HG03103 (cell line): ENCODE measurements at regions not wholly inside any gene's neighbourhood (a gene's known extent, or its start where the extent isn't known, plus 50 kb on each side); places are given as distances from the start of the nearest gene placed in this dataset.

Source experiments
- ATAC-seq: cut with Tn5 transposase; IDR thresholded peaks from one replicate; pipeline ENCODE4 v1.9.1; 2021; ENCODE audit warnings: low read depth; ENCODE audit not compliant: unreplicated experiment

DNA sequence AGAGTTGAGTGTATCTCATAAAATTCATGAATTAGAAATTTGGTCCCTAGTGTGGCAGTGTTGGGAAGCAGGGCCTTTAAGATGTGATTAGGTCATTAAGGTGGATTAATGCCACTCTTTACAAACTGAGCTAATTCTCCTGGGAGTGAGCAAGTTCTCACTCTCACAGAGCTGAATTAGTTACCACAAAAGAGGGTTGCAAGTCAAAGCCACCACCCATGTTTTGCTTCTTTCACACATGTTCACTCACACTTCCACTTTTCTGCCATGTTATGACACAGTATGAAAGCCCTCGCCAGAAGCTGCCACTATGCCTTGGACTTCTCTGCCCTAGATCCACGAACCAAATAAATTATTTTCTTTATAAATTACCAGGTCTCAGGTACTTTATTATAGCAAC is 332.1 kb downstream of the ARAP2 start:
- ATAC-seq = peak; percentile 74

DNA sequence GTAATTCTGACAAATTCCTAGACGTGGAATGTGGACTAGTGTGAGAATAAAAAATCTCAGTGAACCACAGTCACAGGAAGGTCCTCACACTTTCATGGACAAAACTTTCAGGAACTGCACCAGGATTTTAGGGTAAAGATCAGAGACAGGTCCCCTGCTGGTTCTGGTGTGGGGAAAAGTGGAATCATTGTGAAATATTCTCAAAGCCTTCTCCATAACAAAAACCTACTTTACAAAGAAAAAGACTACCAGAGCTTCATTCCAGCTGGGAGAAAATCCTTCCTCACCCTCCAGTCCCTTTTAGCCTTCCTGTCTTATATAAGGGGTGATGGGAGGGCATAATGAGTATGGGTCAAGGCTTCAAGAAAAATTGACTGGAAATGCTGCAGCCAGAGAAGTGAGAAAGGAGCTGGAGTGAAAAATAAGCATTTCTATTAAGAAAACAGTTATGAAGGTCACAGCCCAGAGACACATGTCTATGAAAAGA is 325.8 kb downstream of the ARAP2 start:
- no peak for ATAC-seq

DNA sequence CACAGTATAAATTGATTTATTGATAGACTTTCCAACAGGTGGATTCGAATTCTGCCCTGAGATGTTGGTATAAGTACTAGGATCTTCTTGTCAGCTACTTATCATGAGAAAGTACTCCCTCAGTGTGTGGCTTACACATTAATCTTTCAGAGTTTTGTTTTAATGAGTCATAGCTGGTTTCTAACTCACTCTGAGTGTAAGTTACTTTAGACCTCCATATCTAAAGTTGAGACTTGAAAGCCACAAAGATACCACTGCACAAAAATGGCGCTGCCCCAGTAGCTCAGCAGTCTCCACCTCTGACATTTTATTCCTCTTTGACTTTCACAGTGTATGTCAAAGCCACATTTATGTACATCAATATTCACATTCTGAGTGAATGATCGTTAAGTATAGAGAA is 318.5 kb downstream of the ARAP2 start:
- ATAC-seq = no peak

DNA sequence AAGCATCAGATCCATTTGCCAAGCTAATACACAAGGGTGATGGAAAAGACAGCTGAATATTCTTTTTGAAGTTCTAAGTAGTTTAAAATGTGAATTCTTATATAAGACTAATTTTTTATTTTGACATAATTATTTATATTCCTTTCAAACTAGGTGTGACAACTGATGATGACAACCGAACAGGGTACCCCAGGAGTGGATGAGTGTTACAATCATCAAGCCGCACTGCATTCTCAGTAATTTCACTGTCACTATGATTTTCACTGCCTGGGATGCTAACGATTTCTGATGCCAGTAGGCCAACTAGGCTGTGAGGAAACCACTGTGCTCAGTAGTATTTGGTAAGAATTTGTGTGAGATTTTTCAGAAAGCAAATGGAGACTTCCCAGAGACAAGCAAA is 317.5 kb downstream of the ARAP2 start:
- no peak for ATAC-seq

DNA sequence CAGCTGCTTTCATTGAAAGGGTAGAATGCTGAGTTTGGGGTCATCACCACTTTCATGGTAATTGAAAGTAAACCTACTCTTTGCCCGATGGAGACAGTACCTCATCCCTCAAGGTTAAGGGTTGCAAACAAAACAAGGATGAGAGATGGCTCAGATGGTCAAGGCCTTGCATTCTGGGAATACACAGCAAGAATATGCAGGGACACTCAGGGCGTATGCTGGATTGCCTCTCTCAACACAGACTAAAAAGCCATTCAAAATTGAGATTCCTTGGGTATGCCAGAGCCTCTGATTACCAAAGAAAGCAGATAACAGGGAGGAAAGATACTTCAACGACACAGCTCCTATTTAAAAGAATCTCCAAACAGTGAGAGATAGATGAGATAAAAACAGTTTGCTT is 310.4 kb downstream of the ARAP2 start:
- no peak for ATAC-seq

DNA sequence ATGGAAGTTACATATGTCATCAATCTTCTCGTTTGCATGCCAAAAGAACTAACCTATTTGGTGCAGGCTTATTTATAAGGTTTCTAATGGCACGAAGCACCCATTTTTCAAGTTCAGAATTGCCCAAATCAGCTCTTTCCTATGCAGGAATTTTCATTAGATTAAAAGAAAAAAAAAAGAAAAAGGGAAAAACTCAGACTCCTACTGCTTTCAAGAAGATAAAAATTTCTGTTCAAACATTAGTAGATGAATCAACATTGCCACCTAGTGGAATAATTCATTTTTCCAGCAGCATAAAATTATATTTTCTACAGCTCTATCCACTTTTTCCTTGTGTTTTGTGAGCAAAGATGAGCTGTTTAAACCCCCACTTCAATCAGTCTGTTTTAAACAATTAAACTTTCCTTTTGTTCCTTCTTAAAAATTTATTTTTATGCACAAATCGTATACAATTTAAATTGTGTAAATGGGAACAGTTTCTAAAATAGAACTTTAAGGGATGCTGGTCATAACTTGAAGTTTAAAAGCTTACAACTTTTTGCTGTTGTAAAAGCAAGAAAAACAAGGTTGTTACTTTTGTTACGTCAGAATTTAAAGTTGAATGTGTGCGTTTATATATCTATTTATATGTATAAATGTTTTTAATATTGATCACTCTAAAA is 309.9 kb downstream of the ARAP2 start:
- no peak for ATAC-seq

DNA sequence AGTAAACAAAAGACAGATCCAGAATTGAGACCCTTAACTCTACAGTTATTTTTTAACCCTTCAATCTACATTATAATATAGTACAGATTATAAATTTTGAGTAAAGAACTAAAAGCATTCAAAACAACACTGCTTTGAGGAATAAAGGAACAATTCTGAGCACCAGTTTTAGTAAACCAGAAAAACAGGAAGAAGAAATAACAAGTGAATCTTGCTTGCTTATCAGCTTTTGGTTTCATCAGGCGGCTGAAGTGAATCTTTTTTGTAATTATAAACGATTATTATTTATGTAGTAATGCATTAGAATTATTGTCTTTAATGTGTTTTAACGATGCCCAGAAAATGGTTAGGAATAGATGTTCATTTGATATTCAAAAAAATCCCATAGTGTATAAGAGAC is 305.4 kb downstream of the ARAP2 start:
- ATAC-seq = no peak

DNA sequence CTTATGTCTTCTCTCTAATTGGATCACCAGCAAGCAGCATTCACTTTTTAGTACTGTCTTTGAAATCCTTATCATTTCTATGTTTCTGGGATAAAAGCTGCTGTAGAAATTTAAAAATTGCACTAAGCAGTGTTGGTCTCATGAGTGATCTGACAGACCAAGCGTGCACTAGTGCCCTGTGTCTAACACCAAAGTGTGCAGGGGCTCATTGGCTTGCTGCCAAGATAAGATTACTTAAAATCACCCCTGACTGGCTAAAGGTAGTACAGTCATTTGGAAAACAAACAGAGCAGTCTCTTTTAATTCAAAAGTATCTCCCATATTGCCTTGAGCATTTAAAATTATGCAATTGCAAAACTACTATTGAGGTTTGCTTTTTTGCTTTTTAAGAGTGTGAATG is 304.6 kb downstream of the ARAP2 start:
- no peak for ATAC-seq

DNA sequence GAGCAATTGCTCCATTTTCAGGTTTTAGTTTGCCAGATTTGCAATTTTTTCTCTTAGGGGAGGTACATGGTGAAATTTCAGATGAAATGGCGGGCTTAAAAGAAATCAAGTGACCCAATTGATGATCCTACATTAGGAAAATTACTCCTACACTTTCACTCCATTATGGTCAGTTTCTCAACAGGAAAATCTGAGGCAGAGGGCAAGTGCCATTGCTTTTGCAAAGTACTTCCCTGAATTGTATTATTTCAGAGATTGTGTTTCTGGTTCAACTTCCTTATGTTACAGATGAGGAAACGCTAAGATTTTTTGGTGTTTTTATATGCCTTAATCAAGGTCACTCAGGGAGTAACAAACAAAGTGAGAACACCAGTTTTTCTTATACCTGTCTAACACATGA is 302.2 kb downstream of the ARAP2 start:
- ATAC-seq = no peak

DNA sequence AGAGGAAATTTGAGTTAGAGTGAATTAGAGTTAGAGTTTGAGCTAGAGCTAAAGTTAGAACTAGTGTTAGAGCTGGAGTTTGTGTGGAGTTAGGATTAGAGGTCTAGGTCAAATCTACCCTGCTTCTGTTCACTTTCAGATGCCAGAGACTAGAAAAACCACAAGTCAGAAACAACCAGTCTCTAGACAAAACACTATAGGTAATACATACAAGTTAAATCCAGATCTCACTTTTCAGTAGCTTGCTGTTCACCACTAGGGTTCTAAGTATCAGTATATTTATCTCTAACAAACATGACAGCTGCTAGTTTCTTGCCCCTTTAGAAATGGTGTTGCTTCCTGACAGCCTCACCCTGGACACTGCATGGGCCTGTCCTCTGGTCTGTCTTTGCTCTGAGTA is 300.7 kb downstream of the ARAP2 start:
- ATAC-seq = no peak

DNA sequence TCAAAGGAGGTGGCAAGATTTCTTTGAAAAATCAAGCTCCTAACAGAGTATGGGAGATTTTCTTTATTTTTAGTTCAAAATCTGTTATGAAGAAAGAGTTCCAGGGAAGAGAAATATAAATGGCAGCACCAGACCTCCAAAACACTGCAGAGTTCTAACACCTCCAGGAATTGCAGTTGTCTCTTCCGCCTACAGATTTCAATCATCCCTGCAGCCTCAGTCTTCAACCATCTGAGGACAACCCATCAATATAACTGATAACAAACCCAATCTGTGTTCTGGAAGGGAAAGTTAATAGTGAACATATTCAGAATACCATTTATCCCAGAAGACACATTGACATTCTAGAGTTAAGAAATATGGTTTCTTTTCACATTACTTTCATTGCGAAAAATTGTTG is 296.1 kb downstream of the ARAP2 start:
- ATAC-seq = no peak

DNA sequence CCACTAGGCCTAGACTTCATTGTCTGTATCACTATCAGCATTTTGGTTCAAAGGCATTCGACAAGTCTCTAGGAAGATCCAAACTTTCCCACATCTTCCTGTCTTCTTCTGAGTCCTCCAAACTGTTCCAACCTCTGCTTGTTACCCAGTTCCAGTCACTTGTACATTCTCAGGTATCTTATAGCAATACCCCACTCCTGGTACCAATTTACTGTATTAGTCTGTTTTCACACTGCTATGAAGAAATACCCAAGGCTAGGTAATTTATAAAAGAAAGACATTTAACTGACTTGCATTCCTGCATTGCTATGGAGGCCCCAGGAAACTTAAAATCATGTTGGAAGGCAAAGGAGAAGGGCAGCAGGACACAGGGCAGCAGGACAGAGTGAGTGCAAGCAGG is 293.9 kb downstream of the ARAP2 start:
- ATAC-seq = no peak

DNA sequence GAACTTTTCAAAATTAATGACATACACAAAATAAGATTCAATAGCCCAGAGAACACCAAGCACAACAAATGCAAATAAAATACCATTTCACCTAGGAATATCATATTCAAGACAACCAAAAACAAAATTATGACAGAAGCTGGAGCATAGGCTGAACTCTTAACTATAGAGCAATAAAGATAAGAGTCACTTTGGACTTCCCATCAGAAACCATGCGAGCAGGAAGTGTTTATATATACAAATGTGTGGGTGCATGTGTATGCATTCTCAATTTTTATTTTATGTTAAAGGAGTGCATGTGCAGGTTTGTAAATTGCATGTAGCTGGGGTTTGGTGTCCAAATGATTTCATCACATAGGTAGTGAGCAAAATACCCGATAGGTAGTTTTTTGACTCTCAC is 291.6 kb downstream of the ARAP2 start:
- no peak for ATAC-seq

DNA sequence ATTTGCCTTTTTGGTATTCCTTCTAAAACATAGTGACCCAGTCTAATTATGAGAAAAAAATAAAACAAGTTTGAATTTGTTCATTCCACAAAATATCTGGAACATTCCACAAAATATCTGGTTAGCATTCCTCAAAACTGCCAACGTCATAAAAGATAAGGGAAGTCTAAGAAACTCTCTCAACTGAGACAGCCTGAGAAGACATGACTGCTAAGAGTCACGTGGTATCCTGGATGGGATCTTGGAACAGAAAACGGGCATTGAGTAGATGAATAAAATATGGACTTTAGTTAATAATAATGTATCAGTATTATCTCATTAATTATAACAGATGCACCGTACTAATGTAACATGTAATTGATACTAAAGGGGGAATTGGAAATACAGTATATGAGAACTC is 280.9 kb downstream of the ARAP2 start:
- no peak for ATAC-seq

DNA sequence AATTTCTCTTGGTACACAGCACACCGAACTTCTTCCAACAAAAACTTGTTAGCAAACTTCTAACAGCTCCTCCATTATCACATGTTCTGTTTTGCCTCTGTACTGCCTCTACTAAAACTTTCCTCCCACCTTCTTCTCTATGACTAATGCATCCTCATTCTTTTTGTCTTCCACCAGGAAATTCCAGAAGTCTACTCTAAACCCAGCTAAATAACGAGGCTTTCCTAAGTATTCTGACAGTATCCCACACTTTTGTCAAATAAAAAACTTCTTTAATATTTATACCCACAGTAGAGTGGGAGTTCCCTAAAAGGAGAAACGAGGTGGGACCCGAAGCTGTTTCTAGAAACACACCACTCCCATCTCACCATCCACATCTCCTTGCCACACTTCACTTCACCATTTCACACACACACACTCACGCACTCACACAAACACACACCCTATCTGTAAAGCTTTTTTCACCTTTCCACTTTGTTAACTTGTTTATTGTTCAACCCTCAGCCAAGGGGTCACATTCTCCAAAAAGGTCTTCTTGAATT is 280.3 kb downstream of the ARAP2 start:
- ATAC-seq = no peak

DNA sequence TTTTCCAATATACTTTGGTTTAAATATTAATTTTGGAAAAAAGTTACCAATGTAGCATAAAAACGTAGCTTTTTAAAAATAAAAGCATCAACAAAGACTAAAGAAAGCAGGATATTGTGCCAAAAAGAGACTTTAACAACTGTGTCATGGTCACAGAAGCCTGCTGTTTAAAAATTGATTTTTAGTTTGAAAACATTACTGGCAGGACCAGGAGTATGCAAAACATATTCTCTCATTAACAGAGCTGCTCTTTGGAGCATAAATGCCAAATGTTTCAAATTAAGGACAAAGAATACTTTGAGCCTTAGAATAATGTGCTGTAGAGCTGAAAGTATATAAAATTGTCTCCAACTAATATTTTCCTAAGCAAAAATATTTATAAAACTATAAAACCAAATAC is 279.0 kb downstream of the ARAP2 start:
- ATAC-seq = no peak

DNA sequence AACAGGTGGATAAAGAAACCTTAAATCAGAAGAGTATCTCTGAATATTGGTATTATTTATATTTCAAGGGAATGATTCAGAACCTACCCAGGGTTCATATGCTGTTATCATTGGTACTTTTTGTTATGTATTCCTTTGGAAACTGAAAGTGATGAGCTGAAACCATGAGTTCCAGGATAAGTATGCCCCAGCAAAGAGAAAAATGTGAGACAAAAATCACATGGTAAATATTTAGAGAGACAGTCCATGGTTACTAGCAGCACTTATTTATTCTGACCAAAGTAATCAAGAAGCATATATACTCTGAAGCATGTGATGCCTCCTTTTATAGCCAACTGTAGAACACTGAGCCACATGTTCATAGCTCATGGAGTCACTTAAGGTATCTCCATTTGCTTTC is 277.7 kb downstream of the ARAP2 start:
- ATAC-seq = no peak

DNA sequence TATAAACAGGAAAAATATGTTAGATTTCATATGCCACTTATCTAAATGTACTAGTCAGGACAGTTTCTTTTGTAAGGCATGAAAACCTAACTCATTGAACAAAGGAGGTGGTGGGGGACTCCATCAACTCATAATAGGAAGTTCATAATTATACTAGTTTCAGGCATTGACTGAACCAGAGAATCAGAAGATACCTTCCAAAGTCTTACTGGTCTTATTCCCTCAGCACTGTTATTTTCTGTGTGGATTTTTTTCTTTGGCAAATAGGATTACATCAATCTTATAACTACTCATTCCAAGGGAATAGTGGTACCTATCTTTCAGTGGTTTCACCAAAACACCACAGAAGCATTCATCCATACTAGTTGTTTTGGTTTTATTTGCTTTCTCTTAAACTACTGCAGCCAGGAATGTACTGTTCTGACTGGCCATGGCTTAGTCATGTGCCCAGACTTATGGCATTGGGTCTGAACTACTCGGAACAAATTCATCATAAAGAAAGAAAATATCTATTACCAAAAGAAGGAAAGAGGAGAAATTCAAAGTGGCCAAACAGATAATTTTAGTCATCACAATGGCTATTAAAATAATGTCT is 273.9 kb downstream of the ARAP2 start:
- no peak for ATAC-seq

DNA sequence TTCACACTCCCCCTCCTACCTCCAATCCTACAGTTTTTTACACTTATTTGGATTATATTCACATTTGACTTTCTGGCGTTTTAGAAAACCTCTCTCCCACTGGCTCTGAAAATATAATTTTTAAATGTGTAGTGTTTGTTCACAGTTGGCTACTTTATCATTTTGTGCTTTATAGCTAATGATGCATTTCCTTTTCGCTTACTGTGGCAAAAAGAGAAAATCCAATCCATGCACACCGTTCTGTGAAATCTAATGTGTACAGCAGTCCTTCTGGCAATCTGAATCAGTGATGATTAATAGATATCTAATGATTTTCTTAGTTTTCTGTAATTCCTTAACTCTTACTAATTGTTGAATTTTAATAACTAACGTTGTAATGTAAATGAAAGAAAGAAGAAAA is 271.5 kb downstream of the ARAP2 start:
- no peak for ATAC-seq

DNA sequence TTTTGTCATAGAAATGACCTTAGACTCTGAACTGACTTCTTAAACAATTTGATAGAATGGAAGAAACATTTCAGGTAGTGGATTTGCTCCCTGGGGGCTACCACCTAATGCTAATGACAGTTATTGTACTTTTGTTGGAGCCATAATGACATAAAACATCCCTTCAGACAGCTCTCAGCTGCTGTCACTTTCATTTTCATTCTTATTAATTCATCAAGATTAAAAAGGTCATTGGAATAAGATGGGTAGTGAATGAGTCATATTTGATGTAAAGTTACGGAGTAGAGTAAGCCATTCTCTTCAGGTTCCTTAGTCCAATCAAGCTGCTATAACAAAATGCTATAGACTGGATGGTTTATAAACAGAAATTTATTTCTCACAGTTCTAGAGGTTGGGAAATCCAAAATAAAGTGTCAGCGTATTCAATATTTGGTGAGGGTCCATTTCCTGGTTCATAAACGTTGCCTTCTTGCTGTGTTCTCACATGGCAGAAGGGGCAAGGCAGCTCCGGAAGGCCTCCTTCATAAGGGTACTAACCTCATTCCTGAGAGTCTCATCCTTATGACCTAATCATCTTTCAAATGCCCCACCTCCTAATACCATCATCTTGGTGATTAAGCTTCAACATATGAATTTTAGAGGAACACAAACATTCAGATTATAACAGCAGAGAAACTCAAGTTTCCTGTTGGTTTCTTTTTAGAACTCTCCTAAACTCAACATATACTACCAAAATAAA is 268.5 kb downstream of the ARAP2 start:
- ATAC-seq = no peak

DNA sequence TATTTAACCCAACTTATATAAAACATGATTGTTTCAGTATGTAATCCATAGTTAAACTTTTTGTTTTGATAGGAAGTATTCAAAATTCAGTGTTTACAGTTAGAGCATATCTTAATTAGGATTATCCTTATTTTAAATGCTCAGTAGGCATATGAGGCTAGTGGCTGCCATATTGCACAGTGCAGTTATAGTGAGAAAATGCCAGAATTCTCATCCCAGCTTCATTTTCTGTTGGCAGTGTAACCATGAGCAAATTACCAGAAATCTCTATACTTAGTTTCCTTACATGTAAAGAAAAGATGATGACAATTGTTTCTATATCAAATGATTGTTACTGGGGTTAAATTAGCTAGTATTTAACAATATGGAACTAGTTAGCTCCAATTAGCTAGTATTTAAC is 265.8 kb downstream of the ARAP2 start:
- no peak for ATAC-seq

DNA sequence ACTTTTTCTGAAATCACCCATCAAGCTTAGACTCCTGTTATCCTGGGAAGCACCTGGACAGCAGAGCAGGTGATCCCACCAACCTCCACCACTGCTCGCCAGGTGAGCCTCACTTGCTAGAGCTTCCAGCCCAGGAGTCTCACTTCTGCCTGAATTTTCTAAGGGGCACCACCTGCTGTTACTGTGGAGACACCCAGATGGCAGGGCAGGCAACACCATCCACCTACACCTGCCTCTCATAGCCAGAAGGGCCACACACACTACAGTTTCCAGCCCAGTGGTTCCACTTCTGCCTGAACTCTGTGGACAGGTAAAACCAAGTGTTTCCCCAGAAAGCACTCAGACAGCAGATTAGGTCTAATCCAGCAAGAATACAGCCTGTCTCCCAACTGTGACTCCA is 262.0 kb downstream of the ARAP2 start:
- ATAC-seq = no peak
